ENCODE measurements at regions not wholly inside any gene's neighbourhood (a gene's known extent, or its start where the extent isn't known, plus 50 kb on each side); places are given as distances from the start of the nearest gene placed in this dataset.

- no peak for TF ChIP-seq POLR2A (IDR thresholded peaks at IDR 0.05)
- no peak for TF ChIP-seq CTCF (IDR thresholded peaks at IDR 0.05 in 4 of 5, conservative IDR thresholded peaks at IDR 0.05 in 1 of 5)
Observed at GRCh38 chr2:43005245-43005974, 213.0 kb upstream of the HAAO start.

All from gastrocnemius medialis (tissue), 4 donors.